Left ventricle myocardium inferior (tissue), 1 donor: ENCODE measurements at regions not wholly inside any gene's neighbourhood (a gene's known extent, or its start where the extent isn't known, plus 50 kb on each side); places are given as distances from the start of the nearest gene placed in this dataset.

ENCODE experiments used
- DNase-seq: peaks from one replicate; pipeline ENCODE4 v3.0.0-alpha.2; 2020
- H3K27ac ChIP-seq: fragments of 200-600 bp; replicated peaks from 2 replicates; pipeline ENCODE4 v1.8.0; 2021
- H3K27me3 ChIP-seq: fragments of 200-600 bp; 2 replicates; pipeline ENCODE4 v1.8.0; 2021; ENCODE audit warnings: low read depth
- H3K36me3 ChIP-seq: fragments of 200-600 bp; 2 replicates; pipeline ENCODE4 v1.8.0; 2021
- H3K4me1 ChIP-seq: fragments of 200-600 bp; 2 replicates; pipeline ENCODE4 v1.8.0; 2021
- H3K4me3 ChIP-seq: fragments of 200-600 bp; 2 replicates; pipeline ENCODE4 v1.8.0; 2021; ENCODE audit warnings: mild to moderate bottlenecking, moderate library complexity
- H3K9me3 ChIP-seq: fragments of 200-600 bp; replicated peaks from 2 replicates; pipeline ENCODE4 v1.8.0; 2021
- CTCF ChIP-seq: fragments of 200-600 bp; IDR thresholded peaks from 2 replicates; pipeline ENCODE4 v1.8.0; 2021; ENCODE audit warnings: antibody characterized with exemption, mild to moderate bottlenecking, borderline replicate concordance
- intact Hi-C: fragments of 100-400 bp; cut with micrococcal nuclease; formaldehyde crosslinking; loops from one replicate; pipeline ENCODE4 v1.11.0; 2022
- donor health status: DM: no; HTN: yes; CAD: no; lungs with severe emphysema.

- Histone ChIP-seq H3K27me3 (no peaks in the 10 kb centered on the region), H3K4me3 (no peak overlapping the region), H3K27ac (no peak overlapping the region), H3K9me3 (no peaks in the 10 kb centered on the region), H3K36me3 (no peaks in the 10 kb centered on the region), H3K4me1 (no peaks in the 10 kb centered on the region)
- no peak for TF ChIP-seq CTCF
- intact Hi-C loops = no loop called here
- no peak for DNase-seq
Measured at GRCh38 chr4:177948853-177949252, 506.6 kb upstream of the AGA start.

GRCh38 chr4:177951026-177951425, 508.8 kb upstream of the AGA start:
- intact Hi-C loops = no loop called here
- no peaks in the 10 kb centered on the region for H3K4me1 ChIP-seq

GRCh38 chr4:177952723-177953122, 510.5 kb upstream of the AGA start:
- intact Hi-C loops = no loop called here
- Histone ChIP-seq H3K27me3 (no peaks in the 10 kb centered on the region), H3K4me1 (no peaks in the 10 kb centered on the region), H3K4me3 (no peak overlapping the region), H3K36me3 (no peaks in the 10 kb centered on the region), H3K27ac (no peak overlapping the region), H3K9me3 (no peaks in the 10 kb centered on the region)
- no peak for DNase-seq
- no peak for TF ChIP-seq CTCF

More at GRCh38 chr4:177951026-177951425, 508.8 kb upstream of the AGA start:
- no peak overlapping the region for H3K27ac ChIP-seq
- no peaks in the 10 kb centered on the region for H3K27me3 ChIP-seq
- TF ChIP-seq CTCF = no peak
- H3K9me3 ChIP-seq = no peaks in the 10 kb centered on the region
- DNase-seq = no peak
- H3K4me3 ChIP-seq = no peak overlapping the region
- no peaks in the 10 kb centered on the region for H3K36me3 ChIP-seq

- no peak overlapping the region for H3K4me3 ChIP-seq
- no peaks in the 10 kb centered on the region for H3K36me3 ChIP-seq
- H3K27me3 ChIP-seq = no peaks in the 10 kb centered on the region
- H3K9me3 ChIP-seq = no peaks in the 10 kb centered on the region
- TF ChIP-seq CTCF = no peak
- DNase-seq = no peak
- H3K27ac ChIP-seq = no peak overlapping the region
- intact Hi-C loops = no loop called here
- no peaks in the 10 kb centered on the region for H3K4me1 ChIP-seq
Measured at GRCh38 chr4:177957596-177958360, 515.5 kb upstream of the AGA start.

GRCh38 chr4:177960566-177960965, 518.3 kb upstream of the AGA start:
- no peak for TF ChIP-seq CTCF
- no peak for DNase-seq
- Histone ChIP-seq H3K9me3 (no peaks in the 10 kb centered on the region), H3K4me1 (no peaks in the 10 kb centered on the region), H3K36me3 (no peaks in the 10 kb centered on the region), H3K27me3 (no peaks in the 10 kb centered on the region), H3K27ac (no peak overlapping the region), H3K4me3 (no peak overlapping the region)
- intact Hi-C loops = no loop called here
